ENCODE measurements at regions not wholly inside any gene's neighbourhood (a gene's known extent, or its start where the extent isn't known, plus 50 kb on each side); places are given as distances from the start of the nearest gene placed in this dataset.

GRCh38 chr2:4528246-4528645, 824.9 kb downstream of the DCDC2C start:
- TF ChIP-seq POLR2A (IDR thresholded peaks at IDR 0.05; ENCODE audit: low read depth) (no peak), CTCF (IDR thresholded peaks at IDR 0.05) (no peak), POLR2AphosphoS5 (IDR thresholded peaks at IDR 0.05) (no peak), EP300 (IDR thresholded peaks at IDR 0.05) (no peak)
